ENCODE measurements at regions not wholly inside any gene's neighbourhood (a gene's known extent, or its start where the extent isn't known, plus 50 kb on each side); places are given as distances from the start of the nearest gene placed in this dataset.

GRCh38 chr6:9711365-9711764 is 703.5 kb downstream of the TFAP2A start:
- TF ChIP-seq ZNF512 (CRISPR knock-in tag; IDR thresholded peaks at IDR 0.05), result no peak
- TF ChIP-seq CTCF (CRISPR knock-in tag; IDR thresholded peaks at IDR 0.05), result no peak
- TF ChIP-seq ATF3 (CRISPR knock-in tag; IDR thresholded peaks at IDR 0.05), result no peak
- no peak for TF ChIP-seq DNMT3B (CRISPR knock-in tag; conservative IDR thresholded peaks at IDR 0.05)
- no peak for TF ChIP-seq POLR2AphosphoS5 (IDR thresholded peaks at IDR 0.05; ENCODE audit: low read depth, low read length)
- no peak for TF ChIP-seq POLR2A (IDR thresholded peaks at IDR 0.05; ENCODE audit: insufficient read depth in 1 of 2, low read depth in 2 of 2, low read length in 2 of 2)

Measured in HepG2 (cell line).